H9 (cell line): ENCODE measurements at regions not wholly inside any gene's neighbourhood (a gene's known extent, or its start where the extent isn't known, plus 50 kb on each side); places are given as distances from the start of the nearest gene placed in this dataset.

Experiments used
- DNase-seq: peaks from one replicate; pipeline ENCODE4 v3.0.0-alpha.2; 2017
- H2AFZ ChIP-seq: one replicate; pipeline ENCODE4 v1.6.1; 2013; ENCODE audit warnings: mild to moderate bottlenecking, low read length, control low read depth, moderate library complexity
- H2AK5ac ChIP-seq: 2 replicates; pipeline ENCODE4 v1.6.1; 2013; ENCODE audit warnings: low read length, control low read depth, mixed read lengths; ENCODE audit not compliant: insufficient read length
- H2BK120ac ChIP-seq: one replicate; pipeline ENCODE4 v1.6.1; 2013; ENCODE audit warnings: low read depth, mild to moderate bottlenecking, low read length, control low read depth, inconsistent platforms; ENCODE audit not compliant: poor library complexity, severe bottlenecking
- H2BK12ac ChIP-seq: 2 replicates; pipeline ENCODE4 v1.6.1; 2013; ENCODE audit warnings: low read length, control low read depth, mixed read lengths, low read depth; ENCODE audit not compliant: insufficient read length
- H2BK15ac ChIP-seq: 2 replicates; pipeline ENCODE4 v1.6.1; 2013; ENCODE audit warnings: low read depth, low read length, control low read depth
- H2BK20ac ChIP-seq: one replicate; pipeline ENCODE4 v1.6.1; 2013; ENCODE audit warnings: low read depth, mild to moderate bottlenecking, low read length, control low read depth, inconsistent platforms; ENCODE audit not compliant: poor library complexity, severe bottlenecking
- H2BK5ac ChIP-seq: 2 replicates; pipeline ENCODE4 v1.6.1; 2013; ENCODE audit warnings: low read length, control low read depth, mixed read lengths; ENCODE audit not compliant: insufficient read length
- H3K14ac ChIP-seq: 2 replicates; pipeline ENCODE4 v1.6.1; 2013; ENCODE audit warnings: low read length, control low read depth; ENCODE audit not compliant: insufficient read depth
- H3K18ac ChIP-seq: 2 replicates; pipeline ENCODE4 v1.6.1; 2013; ENCODE audit warnings: low read depth, mild to moderate bottlenecking, mixed read lengths, low read length, control low read depth; ENCODE audit not compliant: insufficient read length
- H3K23ac ChIP-seq: 2 replicates; pipeline ENCODE4 v1.6.1; 2013; ENCODE audit warnings: low read length, control low read depth, mixed read lengths, low read depth; ENCODE audit not compliant: insufficient read length
- H3K23me2 ChIP-seq: 2 replicates; pipeline ENCODE4 v1.6.1; 2013; ENCODE audit warnings: low read depth, mild to moderate bottlenecking, mixed read lengths, low read length, control low read depth; ENCODE audit not compliant: insufficient read length, poor library complexity, severe bottlenecking
- H3K27ac ChIP-seq: 2 replicates; pipeline ENCODE4 v1.5.1; 2013; ENCODE audit warnings: low read length, control low read depth, mixed read lengths, low read depth; ENCODE audit not compliant: insufficient read length
- H3K27me3 ChIP-seq: 2 replicates; pipeline ENCODE4 v1.6.1; 2013; ENCODE audit warnings: low read length, control low read depth, inconsistent platforms; ENCODE audit not compliant: insufficient read depth
- H3K4ac ChIP-seq: 2 replicates; pipeline ENCODE4 v1.6.1; 2013; ENCODE audit warnings: low read depth, mild to moderate bottlenecking, control low read depth, inconsistent platforms, low read length, moderate library complexity
- H3K4me1 ChIP-seq: 2 replicates; pipeline ENCODE4 v1.6.1; 2013; ENCODE audit warnings: low read length, control low read depth, inconsistent platforms; ENCODE audit not compliant: insufficient read depth
- H3K4me2 ChIP-seq: 2 replicates; pipeline ENCODE4 v1.6.1; 2013; ENCODE audit warnings: low read length, control low read depth, mixed read lengths; ENCODE audit not compliant: insufficient read length, insufficient read depth
- H3K56ac ChIP-seq: 2 replicates; pipeline ENCODE4 v1.6.1; 2013; ENCODE audit warnings: low read depth, mild to moderate bottlenecking, mixed read lengths, low read length, control low read depth; ENCODE audit not compliant: insufficient read length
- H3K79me1 ChIP-seq: 2 replicates; pipeline ENCODE4 v1.6.1; 2013; ENCODE audit warnings: low read depth, mild to moderate bottlenecking, moderate library complexity, low read length, control low read depth, inconsistent platforms; ENCODE audit not compliant: insufficient read depth, poor library complexity, severe bottlenecking
- H3K79me2 ChIP-seq: 2 replicates; pipeline ENCODE4 v1.6.1; 2013; ENCODE audit warnings: low read length, control low read depth, inconsistent platforms; ENCODE audit not compliant: insufficient read depth
- H3K9ac ChIP-seq: 2 replicates; pipeline ENCODE4 v1.6.1; 2013; ENCODE audit warnings: low read length, control low read depth, mixed read lengths; ENCODE audit not compliant: insufficient read length; ENCODE audit errors: extremely low read depth
- H3K9me3 ChIP-seq: one replicate; pipeline ENCODE4 v1.6.1; 2013; ENCODE audit warnings: low read depth, low read length, inconsistent platforms; ENCODE audit not compliant: control insufficient read depth
- H3T11ph ChIP-seq: one replicate; pipeline ENCODE4 v1.6.1; 2013; ENCODE audit warnings: mild to moderate bottlenecking, low read length, control low read depth, inconsistent platforms
- H4K20me1 ChIP-seq: one replicate; pipeline ENCODE4 v1.6.1; 2013; ENCODE audit not compliant: control insufficient read depth, insufficient read length, insufficient read depth
- H4K5ac ChIP-seq: 2 replicates; pipeline ENCODE4 v1.6.1; 2013; ENCODE audit warnings: low read depth, mild to moderate bottlenecking, mixed read lengths, low read length, control low read depth; ENCODE audit not compliant: insufficient read length
- H4K8ac ChIP-seq: replicated peaks from 2 replicates; pipeline ENCODE4 v1.6.1; 2013; ENCODE audit warnings: low read length, control low read depth, mixed read lengths, low read depth; ENCODE audit not compliant: insufficient read length
- H4K91ac ChIP-seq: 2 replicates; pipeline ENCODE4 v1.6.1; 2013; ENCODE audit warnings: low read depth, mild to moderate bottlenecking, moderate library complexity, mixed read lengths, low read length, control low read depth; ENCODE audit not compliant: insufficient read length
- H3K27ac Mint-ChIP-seq, 3 experiments: 2 replicates in 2 of 3; 3 replicates in 1 of 3; pipeline ENCODE4 v1.8.0; 2020 to 2021; ENCODE audit warnings: mixed read lengths in 3 of 3, mild to moderate bottlenecking in 1 of 3, moderate library complexity in 1 of 3
- H3K27me3 Mint-ChIP-seq: 2 replicates; pipeline ENCODE4 v1.8.0; 2021; ENCODE audit warnings: low read depth, mild to moderate bottlenecking, moderate library complexity, mixed read lengths
- H3K36me3 Mint-ChIP-seq, 3 experiments: 2 replicates in 2 of 3; 3 replicates in 1 of 3; pipeline ENCODE4 v1.8.0; 2020 to 2021; ENCODE audit warnings: low read depth in 3 of 3, mixed read lengths in 3 of 3; ENCODE audit not compliant: insufficient read depth in 1 of 3
- H3K4me1 Mint-ChIP-seq, 2 experiments: 2 replicates each; pipeline ENCODE4 v1.8.0; 2020; ENCODE audit warnings: mixed read lengths in 2 of 2
- H3K4me3 Mint-ChIP-seq, 2 experiments: 2 replicates in 1 of 2; 3 replicates in 1 of 2; pipeline ENCODE4 v1.8.0; 2020 to 2021; ENCODE audit warnings: mild to moderate bottlenecking in 2 of 2, mixed read lengths in 2 of 2, moderate library complexity in 1 of 2
- H3K9me3 Mint-ChIP-seq, 2 experiments: 2 replicates in 1 of 2; 3 replicates in 1 of 2; pipeline ENCODE4 v1.8.0; 2020; ENCODE audit warnings: mild to moderate bottlenecking in 2 of 2, mixed read lengths in 2 of 2, moderate library complexity in 1 of 2
- CTCF ChIP-seq: fragments of 200-600 bp; sonication (generic); conservative IDR thresholded peaks from 3 replicates; pipeline ENCODE4 v1.8.0; 2021; ENCODE audit warnings: antibody characterized with exemption, mild to moderate bottlenecking
- WGBS: extraction: QIAGEN DNeasy Blood & Tissue Kit; methylation state at CpG from one replicate; pipeline ENCODE4 v1.1.7; 2013; ENCODE audit warnings: missing lambda C conversion rate, low lambda C conversion rate, mixed read lengths; ENCODE audit not compliant: insufficient read length; ENCODE audit errors: extremely low coverage; 5-methylcytosine and 5-hydroxymethylcytosine counted together

- H3K36me3 Mint-ChIP-seq: no peaks in the 10 kb centered on the region
- no peak overlapping the region for H2BK120ac ChIP-seq
- no CpG with 5 or more reads among the region's 4 CpGs for WGBS
- no peaks in the 10 kb centered on the region for H4K20me1 ChIP-seq
- no peak for DNase-seq
- H2AFZ ChIP-seq: no peak overlapping the region
- no peak overlapping the region for H3K4me3 Mint-ChIP-seq
- no peak overlapping the region for H3K23ac ChIP-seq
- H2BK15ac ChIP-seq: no peak overlapping the region
- no peak overlapping the region for H3K4ac ChIP-seq
- H3K4me1 Mint-ChIP-seq: peaks cover 15 to 17% of the 10 kb centered on the region in 2 experiments
- no peak overlapping the region for H2AK5ac ChIP-seq
- H4K8ac ChIP-seq: no peak overlapping the region
- H3K23me2 ChIP-seq: no peaks in the 10 kb centered on the region
- H3K27me3 Mint-ChIP-seq: peaks cover 3% of the 10 kb centered on the region; the same call in 1 of the 2 replicates
- H4K5ac ChIP-seq: no peak overlapping the region
- H4K91ac ChIP-seq: no peak overlapping the region
- no peaks in the 10 kb centered on the region for H3K79me1 ChIP-seq
- H3T11ph ChIP-seq: no peak overlapping the region
- no peak overlapping the region for H2BK12ac ChIP-seq
- no peaks in the 10 kb centered on the region for H3K9me3 Mint-ChIP-seq
- no peaks in the 10 kb centered on the region for H3K9me3 ChIP-seq
- H3K27ac Mint-ChIP-seq: no peak overlapping the region
- H3K9ac ChIP-seq: no peak overlapping the region
- H3K4me1 ChIP-seq: no peaks in the 10 kb centered on the region
- no peak overlapping the region for H2BK20ac ChIP-seq
- no peak overlapping the region for H3K56ac ChIP-seq
- no peaks in the 10 kb centered on the region for H3K79me2 ChIP-seq
- no peak overlapping the region for H3K14ac ChIP-seq
- H3K18ac ChIP-seq: no peak overlapping the region
- no peak for TF ChIP-seq CTCF
- no peak overlapping the region for H2BK5ac ChIP-seq
- no peak overlapping the region for H3K27ac ChIP-seq
- H3K4me2 ChIP-seq: no peak overlapping the region
- no peaks in the 10 kb centered on the region for H3K27me3 ChIP-seq
These were observed 1096.6 kb downstream of the BCL11B start for GRCh38 chr14:98175436-98175835.
